ENCODE measurements at regions not wholly inside any gene's neighbourhood (a gene's known extent, or its start where the extent isn't known, plus 50 kb on each side); places are given as distances from the start of the nearest gene placed in this dataset.
A peak's percentile ranks its signal among the peaks of the same experiment; 100 is the strongest.
"Not testable (repeated sequence)": the region's sequence is repeated elsewhere in the genome, so short reads cannot be mapped to it uniquely, and the experiment has no call there.

GRCh38 chr4:149987330-149988086 is 90.7 kb upstream of the DCLK2 start:
- peak; percentile 20 for DNase-seq

- no peak for DNase-seq
Measured at GRCh38 chr4:149988087-149988410, 90.2 kb upstream of the DCLK2 start.

GRCh38 chr4:149993030-149993429 is 85.2 kb upstream of the DCLK2 start:
- DNase-seq = no peak

- DNase-seq = no peak
Measured at GRCh38 chr4:149995134-149995756, 83.0 kb upstream of the DCLK2 start.

- no peak for DNase-seq
Measured at GRCh38 chr4:149997881-149998421, 80.3 kb upstream of the DCLK2 start.

- DNase-seq = peak; percentile 1
Measured at GRCh38 chr4:149999485-150000074, 78.7 kb upstream of the DCLK2 start.

- DNase-seq = no peak
Measured at GRCh38 chr4:150001815-150002214, 76.4 kb upstream of the DCLK2 start.

GRCh38 chr4:150002561-150002960 is 75.7 kb upstream of the DCLK2 start:
- no peak for DNase-seq

- DNase-seq = no peak
Measured at GRCh38 chr4:150004481-150004880, 73.8 kb upstream of the DCLK2 start.

- DNase-seq = no peak
Measured at GRCh38 chr4:150005537-150005936, 72.7 kb upstream of the DCLK2 start.

GRCh38 chr4:150006197-150006596 is 72.0 kb upstream of the DCLK2 start:
- DNase-seq = no peak

- no peak for DNase-seq
Measured at GRCh38 chr4:150007512-150007911, 70.7 kb upstream of the DCLK2 start.

GRCh38 chr4:150008546-150008945 is 69.7 kb upstream of the DCLK2 start:
- no peak for DNase-seq

GRCh38 chr4:150009533-150009932 is 68.7 kb upstream of the DCLK2 start:
- DNase-seq = no peak

GRCh38 chr4:150010525-150011126 is 67.6 kb upstream of the DCLK2 start:
- DNase-seq = peak; percentile 9

- DNase-seq = no peak
Measured at GRCh38 chr4:150012851-150013360, 65.3 kb upstream of the DCLK2 start.

- not testable (repeated sequence) for DNase-seq
Measured at GRCh38 chr4:150015910-150016309, 62.3 kb upstream of the DCLK2 start.

- DNase-seq = not testable (repeated sequence)
Measured at GRCh38 chr4:150016621-150017020, 61.6 kb upstream of the DCLK2 start.

- DNase-seq = no peak
Measured at GRCh38 chr4:150018257-150018656, 60.0 kb upstream of the DCLK2 start.

- no peak for DNase-seq
Measured at GRCh38 chr4:150021483-150021882, 56.8 kb upstream of the DCLK2 start.

GRCh38 chr4:150023489-150023888 is 54.8 kb upstream of the DCLK2 start:
- no peak for DNase-seq

- DNase-seq = not testable (repeated sequence)
Measured at GRCh38 chr4:150026987-150027386, 51.3 kb upstream of the DCLK2 start.

Data from NCI-H2171 (cell line).